SK-N-SH (cell line): ENCODE measurements at regions not wholly inside any gene's neighbourhood (a gene's known extent, or its start where the extent isn't known, plus 50 kb on each side); places are given as distances from the start of the nearest gene placed in this dataset.

Experiments used
- CTCF ChIA-PET: fragments of 300-600, 350-600 bp; formaldehyde crosslinking; extraction: SDS; loops from one replicate; lab custom pipeline; 2021; lab: Yijun Ruan, JAX
- POLR2A ChIA-PET: fragments of 350-600 bp; sonication (Branson Sonifier 250); formaldehyde crosslinking; extraction: SDS; loops from one replicate; lab custom pipeline; 2020; ENCODE audit warnings: antibody characterized with exemption, inconsistent platforms; lab: Yijun Ruan, JAX
- DNase-seq: peaks from one replicate; pipeline ENCODE4 v3.0.0; 2012
- H2AFZ ChIP-seq: fragments of 200-600 bp; sonication (generic); 2 replicates; pipeline ENCODE4 v1.8.1; 2016; ENCODE audit warnings: antibody characterized with exemption, mild to moderate bottlenecking, low read depth
- H3F3A ChIP-seq: fragments of 200-600 bp; sonication (generic); replicated peaks from 2 replicates; pipeline ENCODE3; 2016; ENCODE audit warnings: antibody characterized with exemption, mild to moderate bottlenecking; ENCODE audit not compliant: insufficient read depth
- H3K27ac ChIP-seq, 2 experiments: fragments of 200-500 bp in 1 of 2; fragments of 200-600 bp in 1 of 2; sonication (Bioruptor generic) in 1 of 2; sonication (generic), shearing (Covaris generic) in 1 of 2; 2 replicates each; pipeline versions ENCODE4 v1.5.1 to v1.6.1; 2014 to 2016; ENCODE audit warnings: low read depth in 2 of 2, inconsistent platforms in 1 of 2, low read length in 1 of 2, mild to moderate bottlenecking in 1 of 2, mixed read lengths in 1 of 2
- H3K27me3 ChIP-seq: fragments of 200-600 bp; sonication (generic), shearing (Covaris generic); 2 replicates; pipeline ENCODE4 v1.6.1; 2016; ENCODE audit warnings: mixed run types; ENCODE audit not compliant: insufficient read depth
- H3K36me3 ChIP-seq, 2 experiments: fragments of 200-500 bp in 1 of 2; fragments of 200-600 bp in 1 of 2; sonication (Bioruptor generic) in 1 of 2; sonication (generic) in 1 of 2; replicated peaks in 1 of 2; 2 replicates each; pipeline versions ENCODE3 to v1.5.1; 2014 to 2016; ENCODE audit warnings: low read length in 1 of 2, mild to moderate bottlenecking in 1 of 2; ENCODE audit not compliant: insufficient read depth in 2 of 2, control insufficient read depth in 1 of 2
- H3K4me1 ChIP-seq, 2 experiments: fragments of 200-500 bp in 1 of 2; fragments of 200-600 bp in 1 of 2; sonication (Bioruptor generic) in 1 of 2; sonication (generic), shearing (Covaris generic) in 1 of 2; 2 replicates each; pipeline versions ENCODE4 v1.5.1 to v1.6.1; 2014 to 2016; ENCODE audit warnings: low read depth in 1 of 2, low read length in 1 of 2, mixed run types in 1 of 2; ENCODE audit not compliant: insufficient read depth in 2 of 2, control insufficient read depth in 1 of 2
- H3K4me2 ChIP-seq: fragments of 200-600 bp; sonication (generic), shearing (Covaris generic); 2 replicates; pipeline ENCODE4 v1.6.1; 2017; ENCODE audit warnings: mixed run types
- H3K4me3 ChIP-seq, 2 experiments: fragments of 200-500 bp in 1 of 2; fragments of 200-600 bp in 1 of 2; sonication (Bioruptor generic) in 1 of 2; sonication (generic), shearing (Covaris generic) in 1 of 2; 2 replicates each; pipeline versions ENCODE4 v1.5.1 to v1.8.1; 2014 to 2016; ENCODE audit warnings: low read depth in 2 of 2, inconsistent platforms in 1 of 2, low read length in 1 of 2, mild to moderate bottlenecking in 1 of 2, mixed read lengths in 1 of 2, moderate library complexity in 1 of 2
- H3K79me2 ChIP-seq: fragments of 200-600 bp; sonication (generic); 2 replicates; pipeline ENCODE4 v1.8.1; 2017; ENCODE audit warnings: mild to moderate bottlenecking; ENCODE audit not compliant: insufficient read depth
- H3K9ac ChIP-seq: fragments of 200-600 bp; sonication (generic); 2 replicates; pipeline ENCODE4 v1.6.1; 2017; ENCODE audit warnings: mixed run types
- H3K9me2 ChIP-seq: fragments of 200-600 bp; sonication (generic); 2 replicates; pipeline ENCODE4 v1.6.1; 2017; ENCODE audit warnings: mixed run types
- H3K9me3 ChIP-seq: fragments of 200-600 bp; sonication (generic); 2 replicates; pipeline ENCODE4 v1.6.1; 2017; ENCODE audit warnings: mixed run types, mild to moderate bottlenecking, moderate library complexity
- H4K20me1 ChIP-seq: fragments of 200-600 bp; sonication (generic); 2 replicates; pipeline ENCODE4 v1.6.1; 2017; ENCODE audit warnings: mild to moderate bottlenecking, mixed run types; ENCODE audit not compliant: insufficient read depth
- EZH2phosphoT487 ChIP-seq: fragments of 200-600 bp; sonication (generic); IDR thresholded peaks from 2 replicates; pipeline ENCODE4 v1.6.1; 2017; ENCODE audit warnings: low read depth, mixed run types, mild to moderate bottlenecking, antibody characterized with exemption, moderate library complexity, borderline replicate concordance
- FOXJ3 ChIP-seq: sonication (generic); formaldehyde crosslinking; IDR thresholded peaks from 2 replicates; pipeline ENCODE4 v1.5.1; 2020; ENCODE audit warnings: mild to moderate bottlenecking, missing genetic modification reagents
- GABPA ChIP-seq: IDR thresholded peaks from 2 replicates; pipeline ENCODE4 v1.4.0; 2012; ENCODE audit warnings: low read depth, mild to moderate bottlenecking
- GATA2 ChIP-seq: sonication (generic); formaldehyde crosslinking; IDR thresholded peaks from 2 replicates; pipeline ENCODE4 v1.5.0; 2020; ENCODE audit warnings: mild to moderate bottlenecking, missing genetic modification reagents
- JUND ChIP-seq: IDR thresholded peaks from 2 replicates; pipeline ENCODE4 v1.4.0; 2012
- MAX ChIP-seq: IDR thresholded peaks from 2 replicates; pipeline ENCODE4 v1.4.0; 2012; ENCODE audit warnings: low read depth
- POLR2AphosphoS5 ChIP-seq: IDR thresholded peaks from 2 replicates; pipeline ENCODE4 v1.6.1; 2012; ENCODE audit warnings: low read depth, low read length
- SMC3 ChIP-seq: IDR thresholded peaks from 2 replicates; pipeline ENCODE4 v1.6.1; 2012; ENCODE audit warnings: low read depth, low read length, improper control_type of control experiment
- TEAD4 ChIP-seq: IDR thresholded peaks from 2 replicates; pipeline ENCODE4 v1.4.0; 2012; ENCODE audit warnings: mild to moderate bottlenecking, borderline replicate concordance; ENCODE audit not compliant: insufficient read depth
- USF1 ChIP-seq: IDR thresholded peaks from 2 replicates; pipeline ENCODE4 v1.4.0; 2012; ENCODE audit warnings: low read depth, borderline replicate concordance
- USF2 ChIP-seq: fragments of 150-350 bp; IDR thresholded peaks from 2 replicates; pipeline ENCODE4 v1.6.1; 2017; ENCODE audit warnings: antibody characterized with exemption, low read length, low read depth, borderline replicate concordance
- WGBS: methylation state at CpG from one replicate; pipeline ENCODE4 v1.1.6; 2017; ENCODE audit warnings: low lambda C conversion rate; 5-methylcytosine and 5-hydroxymethylcytosine counted together
- TF ChIP-seq, protein P1 (sequence below): IDR thresholded peaks from 2 replicates; pipeline ENCODE4; 2012
- TF ChIP-seq, protein P2 (sequence below): IDR thresholded peaks from 2 replicates; pipeline ENCODE4 v1.4.0; 2012; ENCODE audit warnings: low read depth, borderline replicate concordance
- TF ChIP-seq, protein P3 (sequence below): IDR thresholded peaks from 2 replicates; pipeline ENCODE4 v1.6.1; 2012; ENCODE audit warnings: mild to moderate bottlenecking, low read depth, low read length, moderate library complexity

GRCh38 chr13:90956031-90956430 is 391.5 kb upstream of the MIR17HG start (continued):
- TF ChIP-seq USF2 = no peak
- TF ChIP-seq GABPA = no peak
- TF ChIP-seq SMC3 = no peak
- TF ChIP-seq, protein P1, sequence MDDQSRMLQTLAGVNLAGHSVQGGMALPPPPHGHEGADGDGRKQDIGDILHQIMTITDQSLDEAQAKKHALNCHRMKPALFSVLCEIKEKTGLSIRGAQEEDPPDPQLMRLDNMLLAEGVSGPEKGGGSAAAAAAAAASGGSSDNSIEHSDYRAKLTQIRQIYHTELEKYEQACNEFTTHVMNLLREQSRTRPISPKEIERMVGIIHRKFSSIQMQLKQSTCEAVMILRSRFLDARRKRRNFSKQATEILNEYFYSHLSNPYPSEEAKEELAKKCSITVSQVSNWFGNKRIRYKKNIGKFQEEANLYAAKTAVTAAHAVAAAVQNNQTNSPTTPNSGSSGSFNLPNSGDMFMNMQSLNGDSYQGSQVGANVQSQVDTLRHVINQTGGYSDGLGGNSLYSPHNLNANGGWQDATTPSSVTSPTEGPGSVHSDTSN = no peak
- no peak for TF ChIP-seq GATA2 (CRISPR knock-in tag)

- TF ChIP-seq TEAD4 (no peak), POLR2AphosphoS5 (no peak), JUND (no peak), USF1 (no peak), SMC3 (no peak), FOXJ3 (CRISPR knock-in tag) (no peak), MAX (no peak), USF2 (no peak), EZH2phosphoT487 (no peak)
- TF ChIP-seq, protein P2, sequence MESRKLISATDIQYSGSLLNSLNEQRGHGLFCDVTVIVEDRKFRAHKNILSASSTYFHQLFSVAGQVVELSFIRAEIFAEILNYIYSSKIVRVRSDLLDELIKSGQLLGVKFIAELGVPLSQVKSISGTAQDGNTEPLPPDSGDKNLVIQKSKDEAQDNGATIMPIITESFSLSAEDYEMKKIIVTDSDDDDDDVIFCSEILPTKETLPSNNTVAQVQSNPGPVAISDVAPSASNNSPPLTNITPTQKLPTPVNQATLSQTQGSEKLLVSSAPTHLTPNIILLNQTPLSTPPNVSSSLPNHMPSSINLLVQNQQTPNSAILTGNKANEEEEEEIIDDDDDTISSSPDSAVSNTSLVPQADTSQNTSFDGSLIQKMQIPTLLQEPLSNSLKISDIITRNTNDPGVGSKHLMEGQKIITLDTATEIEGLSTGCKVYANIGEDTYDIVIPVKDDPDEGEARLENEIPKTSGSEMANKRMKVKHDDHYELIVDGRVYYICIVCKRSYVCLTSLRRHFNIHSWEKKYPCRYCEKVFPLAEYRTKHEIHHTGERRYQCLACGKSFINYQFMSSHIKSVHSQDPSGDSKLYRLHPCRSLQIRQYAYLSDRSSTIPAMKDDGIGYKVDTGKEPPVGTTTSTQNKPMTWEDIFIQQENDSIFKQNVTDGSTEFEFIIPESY = no peak
- TF ChIP-seq, protein P1 = no peak
- TF ChIP-seq, protein P3, sequence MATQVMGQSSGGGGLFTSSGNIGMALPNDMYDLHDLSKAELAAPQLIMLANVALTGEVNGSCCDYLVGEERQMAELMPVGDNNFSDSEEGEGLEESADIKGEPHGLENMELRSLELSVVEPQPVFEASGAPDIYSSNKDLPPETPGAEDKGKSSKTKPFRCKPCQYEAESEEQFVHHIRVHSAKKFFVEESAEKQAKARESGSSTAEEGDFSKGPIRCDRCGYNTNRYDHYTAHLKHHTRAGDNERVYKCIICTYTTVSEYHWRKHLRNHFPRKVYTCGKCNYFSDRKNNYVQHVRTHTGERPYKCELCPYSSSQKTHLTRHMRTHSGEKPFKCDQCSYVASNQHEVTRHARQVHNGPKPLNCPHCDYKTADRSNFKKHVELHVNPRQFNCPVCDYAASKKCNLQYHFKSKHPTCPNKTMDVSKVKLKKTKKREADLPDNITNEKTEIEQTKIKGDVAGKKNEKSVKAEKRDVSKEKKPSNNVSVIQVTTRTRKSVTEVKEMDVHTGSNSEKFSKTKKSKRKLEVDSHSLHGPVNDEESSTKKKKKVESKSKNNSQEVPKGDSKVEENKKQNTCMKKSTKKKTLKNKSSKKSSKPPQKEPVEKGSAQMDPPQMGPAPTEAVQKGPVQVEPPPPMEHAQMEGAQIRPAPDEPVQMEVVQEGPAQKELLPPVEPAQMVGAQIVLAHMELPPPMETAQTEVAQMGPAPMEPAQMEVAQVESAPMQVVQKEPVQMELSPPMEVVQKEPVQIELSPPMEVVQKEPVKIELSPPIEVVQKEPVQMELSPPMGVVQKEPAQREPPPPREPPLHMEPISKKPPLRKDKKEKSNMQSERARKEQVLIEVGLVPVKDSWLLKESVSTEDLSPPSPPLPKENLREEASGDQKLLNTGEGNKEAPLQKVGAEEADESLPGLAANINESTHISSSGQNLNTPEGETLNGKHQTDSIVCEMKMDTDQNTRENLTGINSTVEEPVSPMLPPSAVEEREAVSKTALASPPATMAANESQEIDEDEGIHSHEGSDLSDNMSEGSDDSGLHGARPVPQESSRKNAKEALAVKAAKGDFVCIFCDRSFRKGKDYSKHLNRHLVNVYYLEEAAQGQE = no peak
- H3K36me3 ChIP-seq = no peaks in the 10 kb centered on the region
- WGBS = 63% methylated on average over 2 of the region's 2 CpGs
- no peak overlapping the region for H3K4me3 ChIP-seq
- ChIA-PET CTCF (interaction anchor here (0.6 to 1.4 kb wide), 3 partner anchors 9 to 1850 kb away, joined by 3 to 5 read pairs (median 4); no protein-coding TSS in a partner anchor), POLR2A (no interaction called here)
- no peaks in the 10 kb centered on the region; the same call in 1 of the 2 replicates for H3K9me3 ChIP-seq
- no peak overlapping the region for H3K9ac ChIP-seq
- H3F3A ChIP-seq = no peaks in the 10 kb centered on the region
- no peaks in the 10 kb centered on the region for H3K4me1 ChIP-seq
- H2AFZ ChIP-seq = no peak overlapping the region
- DNase-seq = no peak
- H3K79me2 ChIP-seq = no peaks in the 10 kb centered on the region
- H3K9me2 ChIP-seq = no peaks in the 10 kb centered on the region
- no peaks in the 10 kb centered on the region for H3K27me3 ChIP-seq
- no peak overlapping the region for H3K27ac ChIP-seq
- no peak overlapping the region for H3K4me2 ChIP-seq
- H4K20me1 ChIP-seq = no peaks in the 10 kb centered on the region
Observed at GRCh38 chr13:90958866-90959265, 388.6 kb upstream of the MIR17HG start.
